Liver (tissue), 8 donors: ENCODE measurements at regions not wholly inside any gene's neighbourhood (a gene's known extent, or its start where the extent isn't known, plus 50 kb on each side); places are given as distances from the start of the nearest gene placed in this dataset.

ENCODE experiments used
- DNase-seq: peaks from one replicate; pipeline ENCODE4 v3.0.0-alpha.2; 2017; ENCODE audit warnings: low spot score
- H3K27ac ChIP-seq, 2 donors: one replicate each; pipeline ENCODE4 v1.7.0; 2013; ENCODE audit warnings: inconsistent platforms in 2 of 2, low read length in 2 of 2, control low read depth in 1 of 2, low read depth in 1 of 2, mild to moderate bottlenecking in 1 of 2
- H3K27me3 ChIP-seq, 4 donors: one replicate each; pipeline versions ENCODE4 v1.6.1 to v1.7.0; 2013; ENCODE audit warnings: low read length in 3 of 4, inconsistent platforms in 1 of 4, mild to moderate bottlenecking in 1 of 4, moderate library complexity in 1 of 4; ENCODE audit not compliant: control insufficient read depth in 4 of 4, insufficient read depth in 4 of 4
- H3K36me3 ChIP-seq, 4 donors: one replicate each; pipeline versions ENCODE4 v1.6.1 to v1.7.0; 2013; ENCODE audit warnings: low read length in 3 of 4, mild to moderate bottlenecking in 3 of 4, low read depth in 1 of 4, moderate library complexity in 1 of 4; ENCODE audit not compliant: control insufficient read depth in 4 of 4, insufficient read depth in 3 of 4
- H3K4me1 ChIP-seq, 4 donors: one replicate each; pipeline versions ENCODE4 v1.6.1 to v1.7.0; 2013; ENCODE audit warnings: low read length in 3 of 4, mild to moderate bottlenecking in 3 of 4, moderate library complexity in 1 of 4; ENCODE audit not compliant: control insufficient read depth in 4 of 4, insufficient read depth in 4 of 4
- H3K4me3 ChIP-seq, 3 donors: one replicate each; pipeline versions ENCODE4 v1.6.1 to v1.7.0; 2013; ENCODE audit warnings: low read length in 3 of 3, control low read depth in 1 of 3, low read depth in 1 of 3, mild to moderate bottlenecking in 1 of 3
- H3K9ac ChIP-seq, 2 donors: one replicate each; pipeline ENCODE4 v1.7.0; 2013; ENCODE audit warnings: low read length in 2 of 2, mild to moderate bottlenecking in 2 of 2, moderate library complexity in 2 of 2, control low read depth in 1 of 2, low read depth in 1 of 2
- H3K9me3 ChIP-seq, 4 donors: one replicate each; pipeline versions ENCODE4 v1.6.1 to v1.7.0; 2013; ENCODE audit warnings: low read length in 3 of 4; ENCODE audit not compliant: control insufficient read depth in 4 of 4
- ATF3 ChIP-seq: IDR thresholded peaks from 2 replicates; pipeline ENCODE4 v1.6.1; 2016; ENCODE audit warnings: antibody characterized with exemption
- CTCF ChIP-seq: fragments of 150-350 bp; IDR thresholded peaks from 2 replicates; pipeline ENCODE4 v1.5.1; 2017; ENCODE audit warnings: improper control_type of control experiment, low read depth, low read length; ENCODE audit not compliant: missing input control
- EGR1 ChIP-seq, 2 donors: IDR thresholded peaks; 2 replicates each; pipeline ENCODE4 v1.6.1; 2016 to 2018; ENCODE audit warnings: antibody characterized with exemption in 2 of 2, low read depth in 2 of 2
- FOXA1 ChIP-seq: IDR thresholded peaks from 2 replicates; pipeline ENCODE4 v1.6.1; 2016; ENCODE audit warnings: antibody characterized with exemption
- FOXA2 ChIP-seq: IDR thresholded peaks from 2 replicates; pipeline ENCODE4 v1.6.1; 2016; ENCODE audit warnings: antibody characterized with exemption
- GABPA ChIP-seq, 2 donors: IDR thresholded peaks in 1 of 2; conservative IDR thresholded peaks in 1 of 2; 2 replicates each; pipeline ENCODE4 v1.6.1; 2016; ENCODE audit warnings: antibody characterized with exemption in 2 of 2, mild to moderate bottlenecking in 1 of 2, moderate library complexity in 1 of 2
- HNF4A ChIP-seq, 2 donors: conservative IDR thresholded peaks; 2 replicates each; pipeline ENCODE4 v1.6.1; 2016; ENCODE audit warnings: antibody characterized with exemption in 2 of 2, mild to moderate bottlenecking in 2 of 2
- HNF4G ChIP-seq: IDR thresholded peaks from 2 replicates; pipeline ENCODE4 v1.6.1; 2016; ENCODE audit warnings: antibody characterized with exemption
- JUND ChIP-seq, 2 donors: IDR thresholded peaks; 2 replicates each; pipeline ENCODE4 v1.6.1; 2016; ENCODE audit warnings: antibody characterized with exemption in 2 of 2
- NR2F2 ChIP-seq: IDR thresholded peaks from 2 replicates; pipeline ENCODE4 v1.6.1; 2016; ENCODE audit warnings: antibody characterized with exemption
- RAD21 ChIP-seq, 2 donors: IDR thresholded peaks; 2 replicates each; pipeline ENCODE4 v1.6.1; 2016; ENCODE audit warnings: antibody characterized with exemption in 2 of 2, mild to moderate bottlenecking in 2 of 2
- REST ChIP-seq: IDR thresholded peaks from 2 replicates; pipeline ENCODE4 v1.6.1; 2016; ENCODE audit warnings: antibody characterized with exemption, mild to moderate bottlenecking
- RXRA ChIP-seq, 2 donors: IDR thresholded peaks; 2 replicates each; pipeline ENCODE4 v1.6.1; 2017 to 2018; ENCODE audit warnings: antibody characterized with exemption in 2 of 2, mild to moderate bottlenecking in 1 of 2
- SP1 ChIP-seq: IDR thresholded peaks from 2 replicates; pipeline ENCODE4 v1.6.1; 2018; ENCODE audit warnings: antibody characterized with exemption, mild to moderate bottlenecking
- TAF1 ChIP-seq: conservative IDR thresholded peaks from 2 replicates; pipeline ENCODE4 v1.6.1; 2016; ENCODE audit warnings: antibody characterized with exemption, mild to moderate bottlenecking
- YY1 ChIP-seq: IDR thresholded peaks from 2 replicates; pipeline ENCODE4 v1.6.1; 2016; ENCODE audit warnings: antibody characterized with exemption, mild to moderate bottlenecking
- WGBS: extraction: QIAGEN DNeasy Blood & Tissue Kit; methylation state at CpG from one replicate; pipeline ENCODE4 v1.1.7; 2013; 5-methylcytosine and 5-hydroxymethylcytosine counted together
- TF ChIP-seq, protein P1 (sequence below): IDR thresholded peaks from 2 replicates; pipeline ENCODE4 v1.6.1; 2016; ENCODE audit warnings: antibody characterized with exemption
- TF ChIP-seq, protein P2 (sequence below): IDR thresholded peaks from 2 replicates; pipeline ENCODE4 v1.6.1; 2016; ENCODE audit warnings: antibody characterized with exemption
- donor health status: healthy.
- donor health status: healthy.
- donor health status: healthy.
- donor health status: healthy.
- donor health status: healthy.

- H3K4me3 ChIP-seq: no peak overlapping the region
- WGBS: 97% methylated on average over 1 of the region's 1 CpG
- no peak overlapping the region for H3K9ac ChIP-seq
- H3K27ac ChIP-seq: no peak overlapping the region
- peaks cover 0 to 3% (median 0%) of the 10 kb centered on the region in 4 donors for H3K9me3 ChIP-seq
- H3K36me3 ChIP-seq: no peaks in the 10 kb centered on the region
- H3K27me3 ChIP-seq: no peaks in the 10 kb centered on the region
- TF ChIP-seq FOXA1: no peak
- no peak for TF ChIP-seq FOXA2
- TF ChIP-seq CTCF: no peak
- TF ChIP-seq, protein P1, sequence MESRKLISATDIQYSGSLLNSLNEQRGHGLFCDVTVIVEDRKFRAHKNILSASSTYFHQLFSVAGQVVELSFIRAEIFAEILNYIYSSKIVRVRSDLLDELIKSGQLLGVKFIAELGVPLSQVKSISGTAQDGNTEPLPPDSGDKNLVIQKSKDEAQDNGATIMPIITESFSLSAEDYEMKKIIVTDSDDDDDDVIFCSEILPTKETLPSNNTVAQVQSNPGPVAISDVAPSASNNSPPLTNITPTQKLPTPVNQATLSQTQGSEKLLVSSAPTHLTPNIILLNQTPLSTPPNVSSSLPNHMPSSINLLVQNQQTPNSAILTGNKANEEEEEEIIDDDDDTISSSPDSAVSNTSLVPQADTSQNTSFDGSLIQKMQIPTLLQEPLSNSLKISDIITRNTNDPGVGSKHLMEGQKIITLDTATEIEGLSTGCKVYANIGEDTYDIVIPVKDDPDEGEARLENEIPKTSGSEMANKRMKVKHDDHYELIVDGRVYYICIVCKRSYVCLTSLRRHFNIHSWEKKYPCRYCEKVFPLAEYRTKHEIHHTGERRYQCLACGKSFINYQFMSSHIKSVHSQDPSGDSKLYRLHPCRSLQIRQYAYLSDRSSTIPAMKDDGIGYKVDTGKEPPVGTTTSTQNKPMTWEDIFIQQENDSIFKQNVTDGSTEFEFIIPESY: no peak
- TF ChIP-seq EGR1 (IDR thresholded peaks at IDR 0.05; ENCODE audit: low read depth in 2 of 2): no peak
- TF ChIP-seq REST: no peak
- no peak for TF ChIP-seq ATF3
- TF ChIP-seq GABPA (IDR thresholded peaks at IDR 0.05 in 1 of 2, conservative IDR thresholded peaks at IDR 0.05 in 1 of 2): no peak
- no peak for TF ChIP-seq RXRA (IDR thresholded peaks at IDR 0.05)
- no peak for TF ChIP-seq SP1
- no peak for TF ChIP-seq NR2F2
- no peak for TF ChIP-seq YY1
- no peak for TF ChIP-seq TAF1
- no peak for TF ChIP-seq JUND (IDR thresholded peaks at IDR 0.05)
- no peak for TF ChIP-seq HNF4G
- no peak for DNase-seq
- no peaks in the 10 kb centered on the region for H3K4me1 ChIP-seq
Observed at GRCh38 chrX:45823536-45823935, 622.9 kb upstream of the DIPK2B start.

- H3K27ac ChIP-seq: no peak overlapping the region
- no peaks in the 10 kb centered on the region for H3K4me1 ChIP-seq
- H3K36me3 ChIP-seq: no peaks in the 10 kb centered on the region
- H3K27me3 ChIP-seq: no peaks in the 10 kb centered on the region
- no peak overlapping the region for H3K9ac ChIP-seq
- no peak for DNase-seq
- no peak overlapping the region for H3K4me3 ChIP-seq
- 94% methylated on average over 3 of the region's 3 CpGs for WGBS
- H3K9me3 ChIP-seq: peaks cover 0 to 3% (median 0%) of the 10 kb centered on the region in 4 donors
- TF ChIP-seq, protein P2, sequence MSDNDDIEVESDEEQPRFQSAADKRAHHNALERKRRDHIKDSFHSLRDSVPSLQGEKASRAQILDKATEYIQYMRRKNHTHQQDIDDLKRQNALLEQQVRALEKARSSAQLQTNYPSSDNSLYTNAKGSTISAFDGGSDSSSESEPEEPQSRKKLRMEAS: no peak
- TF ChIP-seq EGR1 (IDR thresholded peaks at IDR 0.05; ENCODE audit: low read depth in 2 of 2) (no peak), FOXA1 (no peak), CTCF (no peak), REST (no peak), GABPA (IDR thresholded peaks at IDR 0.05 in 1 of 2, conservative IDR thresholded peaks at IDR 0.05 in 1 of 2) (no peak), HNF4A (conservative IDR thresholded peaks at IDR 0.05) (no peak), RXRA (IDR thresholded peaks at IDR 0.05) (no peak), TAF1 (no peak), FOXA2 (no peak), RAD21 (IDR thresholded peaks at IDR 0.05) (no peak), NR2F2 (no peak)
Observed at GRCh38 chrX:45822124-45822523, 621.4 kb upstream of the DIPK2B start.
